WI38 (cell line): ENCODE measurements at regions not wholly inside any gene's neighbourhood (a gene's known extent, or its start where the extent isn't known, plus 50 kb on each side); places are given as distances from the start of the nearest gene placed in this dataset.

Experiments used
- H3K4me3 ChIP-seq: 2 replicates; pipeline ENCODE4 v1.5.1; 2011; ENCODE audit warnings: low read depth, mild to moderate bottlenecking, control low read depth, low read length
- CTCF ChIP-seq: IDR thresholded peaks from 2 replicates; pipeline ENCODE4 v1.5.1; 2012; ENCODE audit warnings: low read depth, mild to moderate bottlenecking, control low read depth, low read length

GRCh38 chr12:126506426-126507182, 1441.4 kb downstream of the AACS start:
- TF ChIP-seq CTCF = no peak
- no peak overlapping the region for H3K4me3 ChIP-seq

- no peak overlapping the region for H3K4me3 ChIP-seq
- no peak for TF ChIP-seq CTCF
Measured at GRCh38 chr12:126507231-126507630, 1442.0 kb downstream of the AACS start.

- H3K4me3 ChIP-seq = no peak overlapping the region
- no peak for TF ChIP-seq CTCF
Measured at GRCh38 chr12:126509572-126509971, 1444.3 kb downstream of the AACS start.

- no peak overlapping the region for H3K4me3 ChIP-seq
- TF ChIP-seq CTCF = no peak
Measured at GRCh38 chr12:126510630-126511029, 1445.4 kb downstream of the AACS start.

- no peak for TF ChIP-seq CTCF
- H3K4me3 ChIP-seq = no peak overlapping the region
Measured at GRCh38 chr12:126512916-126513913, 1448.0 kb downstream of the AACS start.

- no peak for TF ChIP-seq CTCF
Measured at GRCh38 chr12:126518596-126519200, 1453.5 kb downstream of the AACS start.

More at GRCh38 chr12:126518596-126519200, 1453.5 kb downstream of the AACS start:
- H3K4me3 ChIP-seq = no peak overlapping the region
